ENCODE measurements at regions not wholly inside any gene's neighbourhood (a gene's known extent, or its start where the extent isn't known, plus 50 kb on each side); places are given as distances from the start of the nearest gene placed in this dataset.

DNA sequence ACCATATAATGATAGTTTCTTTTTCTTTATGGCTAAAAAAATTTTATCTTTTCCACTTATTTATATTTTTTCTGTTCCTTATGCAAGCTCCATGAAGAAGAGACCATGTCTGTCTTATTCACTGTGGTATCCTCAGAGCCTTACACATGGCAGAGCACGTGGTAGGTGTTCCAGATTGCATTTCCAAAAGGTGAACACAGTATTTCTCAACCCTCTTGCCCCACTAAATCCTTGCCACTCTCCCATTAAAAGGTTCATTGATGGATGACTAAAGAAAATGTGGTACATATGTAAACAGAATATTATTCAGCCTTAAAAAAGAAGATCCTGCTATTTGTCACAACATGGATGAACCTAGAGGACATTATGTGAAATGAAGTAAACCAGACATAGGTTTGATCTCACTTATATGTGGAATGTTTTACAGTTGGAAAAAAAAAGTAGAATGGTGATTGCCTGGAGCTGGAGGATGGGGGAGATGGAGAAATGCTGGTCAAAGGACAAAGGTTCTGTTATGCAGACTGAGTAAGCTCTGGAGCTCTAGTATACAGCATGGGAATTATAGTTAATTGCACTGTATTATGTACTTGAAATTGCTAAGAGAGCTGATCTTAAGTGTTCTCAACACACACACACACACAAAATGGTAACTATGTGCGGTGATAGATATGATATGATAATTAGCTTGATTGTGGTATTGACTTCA is 266.7 kb downstream of the CNTN3 start:
- Histone ChIP-seq H3F3A (ENCODE audit: insufficient read depth, low read length) (no peaks in the 10 kb centered on the region), H3K4me1 (ENCODE audit: insufficient read depth, low read length, severe bottlenecking) (no peaks in the 10 kb centered on the region), H3K27me3 (ENCODE audit: insufficient read depth, low read length) (no peaks in the 10 kb centered on the region), H3K27ac (ENCODE audit: low read depth, low read length, poor library complexity, severe bottlenecking) (no peak overlapping the region), H3K4me3 (ENCODE audit: low read depth, low read length, poor library complexity, severe bottlenecking) (no peak overlapping the region), H3K79me2 (ENCODE audit: insufficient read depth, low read length) (no peaks in the 10 kb centered on the region), H4K20me1 (ENCODE audit: insufficient read depth, low read length) (no peaks in the 10 kb centered on the region), H2AFZ (ENCODE audit: low read length) (no peak overlapping the region), H3K36me3 (ENCODE audit: insufficient read depth, low read length) (no peaks in the 10 kb centered on the region), H3K9me3 (ENCODE audit: low read length) (no peaks in the 10 kb centered on the region), H3K9me2 (ENCODE audit: low read depth, low read length) (no peaks in the 10 kb centered on the region), H3K9ac (ENCODE audit: low read length) (no peak overlapping the region), H3K4me2 (ENCODE audit: low read length) (no peak overlapping the region)
- TF ChIP-seq EZH2 (IDR thresholded peaks at IDR 0.05; ENCODE audit: borderline replicate concordance, low read length) = no peak

DNA sequence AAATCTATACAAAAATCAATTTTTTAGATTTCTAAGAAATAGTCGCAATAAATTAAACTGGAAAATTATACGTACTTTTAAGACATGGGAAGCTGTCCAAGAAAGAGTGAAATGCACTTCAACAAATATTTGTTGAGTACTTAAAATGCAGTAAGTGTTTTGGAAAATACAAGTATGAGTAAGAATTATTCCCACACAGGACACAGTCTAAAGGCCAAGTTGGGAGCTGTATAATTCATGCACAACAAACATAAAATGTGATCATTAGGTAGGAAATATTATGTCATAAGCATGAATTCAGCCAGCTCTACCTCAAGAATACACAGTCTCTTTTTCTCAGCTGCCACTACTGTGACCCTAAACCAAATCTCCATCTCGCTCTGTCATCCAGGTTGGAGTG is 267.6 kb downstream of the CNTN3 start:
- H3K4me3 ChIP-seq (ENCODE audit: low read depth, low read length, poor library complexity, severe bottlenecking) = no peak overlapping the region
- no peaks in the 10 kb centered on the region for H3K9me3 ChIP-seq (ENCODE audit: low read length)
- no peak overlapping the region for H3K4me2 ChIP-seq (ENCODE audit: low read length)
- no peaks in the 10 kb centered on the region for H3K36me3 ChIP-seq (ENCODE audit: insufficient read depth, low read length)
- no peaks in the 10 kb centered on the region for H3K9me2 ChIP-seq (ENCODE audit: low read depth, low read length)
- H2AFZ ChIP-seq (ENCODE audit: low read length) = no peak overlapping the region
- H4K20me1 ChIP-seq (ENCODE audit: insufficient read depth, low read length) = no peaks in the 10 kb centered on the region
- no peaks in the 10 kb centered on the region for H3K79me2 ChIP-seq (ENCODE audit: insufficient read depth, low read length)
- H3F3A ChIP-seq (ENCODE audit: insufficient read depth, low read length) = no peaks in the 10 kb centered on the region
- H3K9ac ChIP-seq (ENCODE audit: low read length) = no peak overlapping the region
- H3K27me3 ChIP-seq (ENCODE audit: insufficient read depth, low read length) = no peaks in the 10 kb centered on the region
- TF ChIP-seq EZH2 (IDR thresholded peaks at IDR 0.05; ENCODE audit: borderline replicate concordance, low read length) = no peak
- TF ChIP-seq, protein P1, sequence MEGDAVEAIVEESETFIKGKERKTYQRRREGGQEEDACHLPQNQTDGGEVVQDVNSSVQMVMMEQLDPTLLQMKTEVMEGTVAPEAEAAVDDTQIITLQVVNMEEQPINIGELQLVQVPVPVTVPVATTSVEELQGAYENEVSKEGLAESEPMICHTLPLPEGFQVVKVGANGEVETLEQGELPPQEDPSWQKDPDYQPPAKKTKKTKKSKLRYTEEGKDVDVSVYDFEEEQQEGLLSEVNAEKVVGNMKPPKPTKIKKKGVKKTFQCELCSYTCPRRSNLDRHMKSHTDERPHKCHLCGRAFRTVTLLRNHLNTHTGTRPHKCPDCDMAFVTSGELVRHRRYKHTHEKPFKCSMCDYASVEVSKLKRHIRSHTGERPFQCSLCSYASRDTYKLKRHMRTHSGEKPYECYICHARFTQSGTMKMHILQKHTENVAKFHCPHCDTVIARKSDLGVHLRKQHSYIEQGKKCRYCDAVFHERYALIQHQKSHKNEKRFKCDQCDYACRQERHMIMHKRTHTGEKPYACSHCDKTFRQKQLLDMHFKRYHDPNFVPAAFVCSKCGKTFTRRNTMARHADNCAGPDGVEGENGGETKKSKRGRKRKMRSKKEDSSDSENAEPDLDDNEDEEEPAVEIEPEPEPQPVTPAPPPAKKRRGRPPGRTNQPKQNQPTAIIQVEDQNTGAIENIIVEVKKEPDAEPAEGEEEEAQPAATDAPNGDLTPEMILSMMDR (IDR thresholded peaks at IDR 0.05; ENCODE audit: low read length) = no peak
- H3K4me1 ChIP-seq (ENCODE audit: insufficient read depth, low read length, severe bottlenecking) = no peaks in the 10 kb centered on the region
- H3K27ac ChIP-seq (ENCODE audit: low read depth, low read length, poor library complexity, severe bottlenecking) = no peak overlapping the region

GRCh38 chr3:74345701-74346100 is 268.8 kb downstream of the CNTN3 start:
- no peak for TF ChIP-seq EZH2 (IDR thresholded peaks at IDR 0.05; ENCODE audit: borderline replicate concordance, low read length)
- TF ChIP-seq, protein P1 (IDR thresholded peaks at IDR 0.05; ENCODE audit: low read length) = no peak
- Histone ChIP-seq H3K9me3 (ENCODE audit: low read length) (no peaks in the 10 kb centered on the region), H3K9ac (ENCODE audit: low read length) (no peak overlapping the region), H4K20me1 (ENCODE audit: insufficient read depth, low read length) (no peaks in the 10 kb centered on the region), H3K9me2 (ENCODE audit: low read depth, low read length) (no peaks in the 10 kb centered on the region), H3K27ac (ENCODE audit: low read depth, low read length, poor library complexity, severe bottlenecking) (no peak overlapping the region), H3K4me2 (ENCODE audit: low read length) (no peak overlapping the region), H3K79me2 (ENCODE audit: insufficient read depth, low read length) (no peaks in the 10 kb centered on the region), H3K4me3 (ENCODE audit: low read depth, low read length, poor library complexity, severe bottlenecking) (no peak overlapping the region), H3K4me1 (ENCODE audit: insufficient read depth, low read length, severe bottlenecking) (no peaks in the 10 kb centered on the region), H3F3A (ENCODE audit: insufficient read depth, low read length) (no peaks in the 10 kb centered on the region), H3K36me3 (ENCODE audit: insufficient read depth, low read length) (no peaks in the 10 kb centered on the region), H3K27me3 (ENCODE audit: insufficient read depth, low read length) (no peaks in the 10 kb centered on the region), H2AFZ (ENCODE audit: low read length) (no peak overlapping the region)
